NT2/D1 (cell line): ENCODE measurements at regions not wholly inside any gene's neighbourhood (a gene's known extent, or its start where the extent isn't known, plus 50 kb on each side); places are given as distances from the start of the nearest gene placed in this dataset.

Experiments
- SUZ12 ChIP-seq: IDR thresholded peaks from 2 replicates; pipeline ENCODE4 v1.6.1; 2011; ENCODE audit not compliant: insufficient read length, insufficient read depth; ENCODE audit errors: extremely low read depth
- ZNF274 ChIP-seq: IDR thresholded peaks from 2 replicates; pipeline ENCODE4 v1.6.1; 2011; ENCODE audit warnings: mild to moderate bottlenecking, low read depth, low read length

DNA sequence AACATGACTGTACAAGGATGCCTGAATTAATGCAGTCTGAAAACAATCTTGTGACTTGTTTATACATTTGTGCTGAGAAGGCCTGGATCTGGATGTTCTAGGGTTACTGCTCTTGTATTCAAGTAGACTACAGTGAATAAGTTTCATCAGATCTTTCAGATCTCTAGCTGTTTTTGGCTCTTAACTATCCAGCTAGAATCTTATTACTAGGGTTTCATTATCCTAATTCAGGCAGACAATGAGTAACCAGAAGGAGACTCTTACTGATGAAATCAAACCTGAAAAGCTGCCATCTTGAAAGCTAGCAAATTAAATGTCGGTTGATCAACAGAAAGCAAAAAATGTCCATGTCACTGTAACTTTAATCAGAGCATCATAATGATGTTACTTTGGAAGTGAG is 112.5 kb upstream of the KCNK2 start:
- TF ChIP-seq SUZ12, result no peak
- TF ChIP-seq ZNF274, result no peak
